MM.1S (cell line): ENCODE measurements at regions not wholly inside any gene's neighbourhood (a gene's known extent, or its start where the extent isn't known, plus 50 kb on each side); places are given as distances from the start of the nearest gene placed in this dataset.

ENCODE experiments used
- EZH2phosphoT487 ChIP-seq: fragments of 300-600 bp; sonication (generic); IDR thresholded peaks from 2 replicates; pipeline ENCODE4 v1.6.1; 2018; ENCODE audit warnings: antibody characterized with exemption, low read length
- TF ChIP-seq, protein P1 (sequence below): fragments of 300-600 bp; sonication (generic); IDR thresholded peaks from 2 replicates; pipeline ENCODE4 v1.5.1; 2016; ENCODE audit warnings: antibody characterized with exemption, low read length, mixed read lengths

DNA sequence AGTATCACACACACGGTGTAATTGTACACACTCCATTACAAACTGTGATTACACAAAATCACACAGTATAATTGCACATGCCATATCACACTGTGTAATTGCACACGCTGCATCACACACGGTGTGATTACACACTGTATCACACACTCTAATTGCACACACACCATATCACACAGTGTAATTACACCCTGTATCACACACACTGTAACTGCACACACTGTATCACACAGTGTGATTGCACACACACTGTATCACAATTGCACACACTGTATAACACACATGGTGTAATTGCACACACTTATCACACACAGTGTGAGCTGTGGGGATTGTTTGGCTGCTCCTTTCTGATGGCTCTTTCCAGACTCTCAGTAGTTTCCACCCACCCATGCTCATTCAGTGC lies 162.6 kb upstream of the SGCG start:
- TF ChIP-seq, protein P1, sequence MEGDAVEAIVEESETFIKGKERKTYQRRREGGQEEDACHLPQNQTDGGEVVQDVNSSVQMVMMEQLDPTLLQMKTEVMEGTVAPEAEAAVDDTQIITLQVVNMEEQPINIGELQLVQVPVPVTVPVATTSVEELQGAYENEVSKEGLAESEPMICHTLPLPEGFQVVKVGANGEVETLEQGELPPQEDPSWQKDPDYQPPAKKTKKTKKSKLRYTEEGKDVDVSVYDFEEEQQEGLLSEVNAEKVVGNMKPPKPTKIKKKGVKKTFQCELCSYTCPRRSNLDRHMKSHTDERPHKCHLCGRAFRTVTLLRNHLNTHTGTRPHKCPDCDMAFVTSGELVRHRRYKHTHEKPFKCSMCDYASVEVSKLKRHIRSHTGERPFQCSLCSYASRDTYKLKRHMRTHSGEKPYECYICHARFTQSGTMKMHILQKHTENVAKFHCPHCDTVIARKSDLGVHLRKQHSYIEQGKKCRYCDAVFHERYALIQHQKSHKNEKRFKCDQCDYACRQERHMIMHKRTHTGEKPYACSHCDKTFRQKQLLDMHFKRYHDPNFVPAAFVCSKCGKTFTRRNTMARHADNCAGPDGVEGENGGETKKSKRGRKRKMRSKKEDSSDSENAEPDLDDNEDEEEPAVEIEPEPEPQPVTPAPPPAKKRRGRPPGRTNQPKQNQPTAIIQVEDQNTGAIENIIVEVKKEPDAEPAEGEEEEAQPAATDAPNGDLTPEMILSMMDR = no peak
- no peak for TF ChIP-seq EZH2phosphoT487
